Endothelial cell of umbilical vein (primary cell): ENCODE measurements at regions not wholly inside any gene's neighbourhood (a gene's known extent, or its start where the extent isn't known, plus 50 kb on each side); places are given as distances from the start of the nearest gene placed in this dataset.
"Not testable (repeated sequence)": the region's sequence is repeated elsewhere in the genome, so short reads cannot be mapped to it uniquely, and the experiment has no call there.

ENCODE experiments used
- BruUV-seq: library from RNA; stranded (reverse); fragments of 400-500 nt; replicated peaks from 2 replicates; lab custom pipeline; 2021; lab: Mats Ljungman, UMichigan
- CTCF ChIA-PET: fragments of 300-600, 350-600 bp; sonication (Branson Sonifier 250); formaldehyde crosslinking; loops from one replicate; lab custom pipeline; 2021; ENCODE audit warnings: antibody characterized with exemption, inconsistent platforms; lab: Charles Lee
- POLR2A ChIA-PET: fragments of 300-600, 350-600 bp; sonication (Branson Sonifier 250); formaldehyde crosslinking; loops from one replicate; lab custom pipeline; 2021; ENCODE audit warnings: antibody characterized with exemption, inconsistent platforms; lab: Charles Lee
- DNase-seq: peaks from one replicate; pipeline ENCODE4 v3.0.0-alpha.2; 2011; ENCODE audit warnings: low read depth, low spot score
- FAIRE-seq: peaks from 2 replicates; lab custom pipeline; 2011; peaks lifted over from hg19 to GRCh38; lab: Jason Lieb, UNC
- H2AFZ ChIP-seq: 2 replicates; pipeline ENCODE4 v1.6.0; 2012; ENCODE audit warnings: low read depth, low read length, control low read depth, inconsistent platforms
- H3K27ac ChIP-seq: 2 replicates; pipeline ENCODE4 v1.5.1; 2011; ENCODE audit warnings: low read depth, mild to moderate bottlenecking, control low read depth, low read length, moderate library complexity; ENCODE audit not compliant: insufficient read depth
- H3K27me3 ChIP-seq, 2 experiments: 2 replicates each; pipeline versions ENCODE4 v1.6.0 to v1.6.1; 2011; ENCODE audit warnings: low read length in 2 of 2, mixed read lengths in 1 of 2; ENCODE audit not compliant: control insufficient read depth in 2 of 2, insufficient read depth in 2 of 2
- H3K36me3 ChIP-seq, 2 experiments: 2 replicates in 1 of 2; 3 replicates in 1 of 2; pipeline ENCODE4 v1.5.1; 2011; ENCODE audit warnings: low read length in 2 of 2, mild to moderate bottlenecking in 1 of 2, moderate library complexity in 1 of 2; ENCODE audit not compliant: control insufficient read depth in 2 of 2, insufficient read depth in 2 of 2; ENCODE audit errors: extremely low read depth in 1 of 2
- H3K4me1 ChIP-seq: 3 replicates; pipeline ENCODE4 v1.5.1; 2011; ENCODE audit warnings: mild to moderate bottlenecking, low read length; ENCODE audit not compliant: control insufficient read depth, insufficient read depth; ENCODE audit errors: extremely low read depth
- H3K4me2 ChIP-seq: 2 replicates; pipeline ENCODE4 v1.6.1; 2011; ENCODE audit warnings: low read length, control low read depth, mixed read lengths; ENCODE audit not compliant: insufficient read depth
- H3K4me3 ChIP-seq, 3 experiments: fragments of 200-600 bp in 1 of 3; sonication (generic), shearing (Covaris generic) in 1 of 3; replicated peaks in 1 of 3; 2 replicates each; pipeline ENCODE4 v1.5.1; 2011 to 2016; ENCODE audit warnings: control low read depth in 3 of 3, low read length in 3 of 3, mild to moderate bottlenecking in 2 of 3, inconsistent platforms in 1 of 3, low read depth in 1 of 3, moderate library complexity in 1 of 3; ENCODE audit not compliant: insufficient read depth in 1 of 3
- H3K79me2 ChIP-seq: 2 replicates; pipeline ENCODE4 v1.6.0; 2012; ENCODE audit warnings: low read length, inconsistent platforms; ENCODE audit not compliant: control insufficient read depth, insufficient read depth
- H3K9ac ChIP-seq: replicated peaks from 2 replicates; pipeline ENCODE3; 2011; ENCODE audit warnings: low read length, control low read depth; ENCODE audit not compliant: insufficient read depth; ENCODE audit errors: extremely low read depth
- H3K9me1 ChIP-seq: replicated peaks from 3 replicates; pipeline ENCODE4 v1.6.0; 2011; ENCODE audit warnings: mild to moderate bottlenecking, low read length; ENCODE audit not compliant: control insufficient read depth, insufficient read depth; ENCODE audit errors: extremely low read depth
- H3K9me3 ChIP-seq: replicated peaks from 2 replicates; pipeline ENCODE4 v1.5.1; 2012; ENCODE audit warnings: low read length, inconsistent platforms; ENCODE audit not compliant: control insufficient read depth, insufficient read depth
- H4K20me1 ChIP-seq: replicated peaks from 2 replicates; pipeline ENCODE3; 2011; ENCODE audit warnings: mild to moderate bottlenecking, low read length; ENCODE audit not compliant: control insufficient read depth, insufficient read depth; ENCODE audit errors: extremely low read depth
- CTCF ChIP-seq, 2 donors: IDR thresholded peaks; 1 replicate in 1 of 2; 2 replicates in 1 of 2; pipeline ENCODE4 v1.5.1; 2011; ENCODE audit warnings: low read length in 2 of 2, mild to moderate bottlenecking in 2 of 2, moderate library complexity in 2 of 2, control low read depth in 1 of 2, inconsistent platforms in 1 of 2, low read depth in 1 of 2; ENCODE audit not compliant: insufficient read depth in 1 of 2; ENCODE audit errors: extremely low read depth in 1 of 2
- FOS ChIP-seq: IDR thresholded peaks from 2 replicates; pipeline ENCODE4 v1.6.1; 2011; ENCODE audit warnings: mild to moderate bottlenecking, low read length, moderate library complexity, borderline replicate concordance; ENCODE audit not compliant: insufficient read depth
- GATA2 ChIP-seq: IDR thresholded peaks from 2 replicates; pipeline ENCODE4 v1.7.0; 2011; ENCODE audit warnings: low read depth, mild to moderate bottlenecking, moderate library complexity, mixed read lengths, low read length; ENCODE audit not compliant: insufficient read length, insufficient read depth
- JUN ChIP-seq: IDR thresholded peaks from 2 replicates; pipeline ENCODE4 v1.6.1; 2011; ENCODE audit warnings: borderline replicate concordance, low read depth; ENCODE audit not compliant: insufficient read length, insufficient read depth
- MAX ChIP-seq: IDR thresholded peaks from 2 replicates; pipeline ENCODE4 v1.6.1; 2011; ENCODE audit not compliant: insufficient read depth, insufficient read length
- MYC ChIP-seq: IDR thresholded peaks from one replicate; pipeline ENCODE4 v1.6.1; 2011; ENCODE audit warnings: mild to moderate bottlenecking, low read depth, low read length
- POLR2A ChIP-seq: IDR thresholded peaks from 2 replicates; pipeline ENCODE4 v1.6.1; 2012; ENCODE audit warnings: low read depth, mild to moderate bottlenecking, control low read depth, low read length
- POLR2AphosphoS5 ChIP-seq: IDR thresholded peaks from 2 replicates; pipeline ENCODE4 v1.6.1; 2012; ENCODE audit warnings: low read depth, mild to moderate bottlenecking, control low read depth, low read length, moderate library complexity; ENCODE audit not compliant: insufficient read depth
- dilution Hi-C: fragments of 300-500 bp; cut with MboI; formaldehyde crosslinking; loops from one replicate; pipeline ENCODE4 v1.15.0; 2019; ENCODE audit warnings: low sequenced_read_pairs; ENCODE audit not compliant: extremely low pct_ligation_motif_present
- intact Hi-C: fragments of 100-400 bp; cut with micrococcal nuclease; formaldehyde crosslinking; loops from one replicate; pipeline ENCODE4 v1.10.0; 2022

GRCh38 chr20:22052025-22052650, 346.7 kb downstream of the PAX1 start:
- Histone ChIP-seq H3K27me3 (no peaks in the 10 kb centered on the region), H3K36me3 (no peaks in the 10 kb centered on the region), H3K9me1 (no peaks in the 10 kb centered on the region), H3K27ac (no peak overlapping the region), H2AFZ (no peak overlapping the region), H3K4me3 (no peak overlapping the region), H3K4me2 (no peak overlapping the region), H3K9ac (no peak overlapping the region), H3K79me2 (no peaks in the 10 kb centered on the region), H4K20me1 (no peaks in the 10 kb centered on the region), H3K9me3 (no peaks in the 10 kb centered on the region), H3K4me1 (no peaks in the 10 kb centered on the region)
- no peak for FAIRE-seq
- ChIA-PET CTCF (no interaction called here), POLR2A (no interaction called here)
- TF ChIP-seq MYC (no peak), POLR2A (no peak), FOS (no peak), MAX (no peak), POLR2AphosphoS5 (no peak), JUN (no peak), CTCF (IDR thresholded peaks at IDR 0.05; ENCODE audit: extremely low read depth in 1 of 2, insufficient read depth in 1 of 2, low read depth in 1 of 2, low read length in 2 of 2) (no peak), GATA2 (no peak)
- intact Hi-C loops (no loop called here), dilution Hi-C loops (no loop called here)
- DNase-seq, result no peak
- BruUV-seq, result no TSS peak

GRCh38 chr20:22045956-22046507, 340.6 kb downstream of the PAX1 start:
- H3K79me2 ChIP-seq, CTCF ChIA-PET, H3K4me1 ChIP-seq, H3K27me3 ChIP-seq, H3K9ac ChIP-seq, intact Hi-C loops, H3K36me3 ChIP-seq, H4K20me1 ChIP-seq, DNase-seq, H2AFZ ChIP-seq, H3K4me3 ChIP-seq, H3K27ac ChIP-seq, dilution Hi-C loops, POLR2A ChIA-PET, BruUV-seq, FAIRE-seq, H3K9me3 ChIP-seq, H3K4me2 ChIP-seq, H3K9me1 ChIP-seq: not testable (repeated sequence)
